Lower leg skin (tissue), 3 donors: ENCODE measurements at regions not wholly inside any gene's neighbourhood (a gene's known extent, or its start where the extent isn't known, plus 50 kb on each side); places are given as distances from the start of the nearest gene placed in this dataset.

ENCODE experiments used
- CTCF ChIP-seq, 3 donors: fragments of 450-650 bp; IDR thresholded peaks; one replicate each; pipeline ENCODE4 v1.5.1; 2016; ENCODE audit warnings: antibody characterized with exemption in 3 of 3, mild to moderate bottlenecking in 3 of 3, moderate library complexity in 2 of 3
- POLR2A ChIP-seq, 2 donors: fragments of 450-650 bp; IDR thresholded peaks; one replicate each; pipeline ENCODE4 v1.6.1; 2016 to 2017; ENCODE audit warnings: antibody characterized with exemption in 2 of 2, mild to moderate bottlenecking in 1 of 2, moderate library complexity in 1 of 2

- TF ChIP-seq CTCF (IDR thresholded peaks at IDR 0.05) (no peak), POLR2A (IDR thresholded peaks at IDR 0.05) (no peak)
Observed at GRCh38 chr3:109930582-109930981, 593.2 kb upstream of the DPPA4 start.
